ENCODE measurements at regions not wholly inside any gene's neighbourhood (a gene's known extent, or its start where the extent isn't known, plus 50 kb on each side); places are given as distances from the start of the nearest gene placed in this dataset.

GRCh38 chr6:8181160-8181881 is 79.0 kb upstream of the EEF1E1 start:
- TF ChIP-seq POLR2A (IDR thresholded peaks at IDR 0.05; ENCODE audit: low read depth, low read length) (no peak), POLR2AphosphoS5 (IDR thresholded peaks at IDR 0.05; ENCODE audit: low read depth, low read length) (no peak)
